HG02623 (cell line): ENCODE measurements at regions not wholly inside any gene's neighbourhood (a gene's known extent, or its start where the extent isn't known, plus 50 kb on each side); places are given as distances from the start of the nearest gene placed in this dataset.
A peak's percentile ranks its signal among the peaks of the same experiment; 100 is the strongest.

Experiments
- ATAC-seq: cut with Tn5 transposase; IDR thresholded peaks from one replicate; pipeline ENCODE4 v1.9.1; 2021; ENCODE audit warnings: moderate library complexity; ENCODE audit not compliant: unreplicated experiment

DNA sequence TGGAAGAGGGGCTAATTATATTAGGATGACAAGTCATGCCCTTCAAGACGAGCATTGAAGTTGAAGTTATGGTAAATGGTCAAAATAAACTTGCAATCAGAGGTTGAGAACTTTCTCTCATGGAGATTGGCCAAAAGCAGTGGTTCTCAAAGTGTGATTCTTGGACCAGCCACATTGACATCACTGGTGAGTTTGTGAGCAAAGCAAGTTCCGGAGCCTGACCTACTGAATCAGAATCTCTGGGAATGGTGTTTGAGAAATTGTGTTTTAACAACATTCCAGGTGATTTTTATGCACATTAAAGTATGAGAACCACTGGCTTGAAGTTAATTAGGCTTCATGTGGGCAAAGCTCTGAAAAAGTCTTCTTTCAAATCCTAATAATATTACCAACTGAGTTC, 403.5 kb downstream of the ZSWIM6 start:
- ATAC-seq = no peak

GRCh38 chr5:61735995-61736394, 403.9 kb downstream of the ZSWIM6 start:
- ATAC-seq = no peak

GRCh38 chr5:61737301-61737963, 405.4 kb downstream of the ZSWIM6 start:
- no peak for ATAC-seq

DNA sequence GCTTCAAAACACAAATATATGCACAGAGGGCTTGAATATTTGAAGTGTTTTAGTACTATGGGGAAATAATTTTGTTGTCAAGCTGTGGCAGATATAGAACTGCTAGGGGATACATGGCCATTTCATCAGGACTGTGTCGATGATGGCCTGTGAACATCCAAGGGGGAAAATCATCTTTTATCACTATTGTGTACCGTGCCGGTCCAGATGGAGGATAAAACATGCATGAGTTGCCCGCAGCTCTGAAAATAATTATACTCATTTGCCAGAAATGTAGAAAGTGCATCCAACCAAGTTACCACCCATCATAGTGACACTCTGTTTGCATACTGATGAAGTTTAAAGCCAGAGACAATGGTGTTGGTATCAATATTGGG, 405.9 kb downstream of the ZSWIM6 start:
- ATAC-seq = no peak

GRCh38 chr5:61738446-61738845, 406.4 kb downstream of the ZSWIM6 start:
- ATAC-seq = no peak

GRCh38 chr5:61744690-61745619, 412.9 kb downstream of the ZSWIM6 start:
- ATAC-seq = no peak

DNA sequence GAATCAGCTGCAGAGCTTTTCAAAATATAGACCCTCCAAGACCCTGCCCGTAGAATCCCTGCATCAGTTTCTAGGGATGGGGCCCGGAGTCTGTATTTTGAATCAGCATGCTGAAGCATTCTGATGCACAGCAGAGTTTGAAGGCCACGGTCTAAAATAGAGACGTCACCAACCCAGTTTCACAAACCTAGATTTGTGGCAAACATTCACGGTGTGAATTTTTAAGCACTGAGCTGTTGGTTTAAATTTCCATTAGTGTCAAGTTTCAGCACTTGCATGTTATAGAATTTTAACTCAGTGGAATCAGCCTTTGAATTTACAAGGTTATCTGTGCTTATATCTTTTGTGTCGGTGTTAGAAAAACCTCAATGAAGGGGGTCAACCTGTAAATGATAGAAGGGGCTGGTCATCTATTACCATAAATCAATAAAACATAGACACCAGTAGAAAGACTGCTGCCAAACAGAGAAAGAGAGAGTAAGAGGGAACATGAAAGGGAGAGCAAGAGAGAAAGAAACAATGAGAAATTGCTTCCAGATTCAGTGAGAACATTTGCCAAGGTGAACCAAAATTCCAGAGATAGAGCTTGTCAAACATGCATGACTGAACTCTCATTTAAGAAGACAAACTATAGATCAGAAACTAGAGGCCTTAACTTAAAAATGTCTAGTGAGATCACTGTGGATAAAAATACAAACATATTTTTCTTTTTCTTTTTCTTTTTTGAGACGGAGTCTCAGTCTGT, 414.9 kb downstream of the ZSWIM6 start:
- ATAC-seq = no peak

DNA sequence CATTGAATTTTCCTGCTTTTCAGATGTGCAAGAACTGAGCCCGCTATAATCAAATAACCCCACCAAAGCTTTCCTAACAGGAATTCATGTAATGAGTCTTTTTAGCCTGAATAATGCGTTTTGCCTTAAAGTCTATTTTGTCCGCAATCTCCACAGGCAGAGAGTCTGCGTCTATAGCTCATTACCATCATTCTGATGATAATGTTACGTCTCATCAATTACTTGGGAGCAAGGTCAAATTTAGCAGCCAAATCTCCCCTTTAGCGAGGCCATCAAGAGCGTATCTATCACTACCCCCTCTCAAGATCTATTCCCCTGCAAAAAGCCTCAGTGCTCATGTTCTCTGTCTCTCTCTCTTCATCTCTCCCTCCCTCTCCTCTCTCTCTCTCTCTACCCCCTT, 416.1 kb downstream of the ZSWIM6 start:
- ATAC-seq = no peak

GRCh38 chr5:61748651-61749050, 416.6 kb downstream of the ZSWIM6 start:
- no peak for ATAC-seq

GRCh38 chr5:61752588-61752987, 420.5 kb downstream of the ZSWIM6 start:
- no peak for ATAC-seq

- no peak for ATAC-seq
Measured at GRCh38 chr5:61754792-61755191, 422.7 kb downstream of the ZSWIM6 start.

DNA sequence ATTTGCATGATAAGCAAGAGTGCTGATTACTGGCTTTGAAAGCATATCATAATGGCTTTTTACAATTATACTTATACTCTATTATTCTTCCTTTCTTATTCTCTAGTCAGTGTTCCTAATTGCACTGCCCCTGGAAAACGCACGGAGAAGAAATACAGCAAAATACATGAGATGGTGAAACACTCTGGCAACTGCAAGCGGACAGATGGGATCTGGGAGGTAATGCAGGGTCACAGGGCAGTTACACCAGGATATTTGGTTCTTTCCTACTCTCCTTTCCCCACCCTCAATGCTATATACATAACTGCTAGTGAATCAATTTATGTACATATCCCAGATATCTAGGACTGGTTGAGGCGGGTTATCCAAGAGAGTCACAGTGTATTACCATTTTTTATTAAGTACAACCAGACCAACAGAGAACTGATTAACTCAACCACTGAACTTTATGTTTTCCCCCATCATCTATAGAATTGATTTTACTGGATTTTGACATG, 423.7 kb downstream of the ZSWIM6 start:
- no peak for ATAC-seq

- no peak for ATAC-seq
Measured at GRCh38 chr5:61758711-61759110, 426.7 kb downstream of the ZSWIM6 start.

DNA sequence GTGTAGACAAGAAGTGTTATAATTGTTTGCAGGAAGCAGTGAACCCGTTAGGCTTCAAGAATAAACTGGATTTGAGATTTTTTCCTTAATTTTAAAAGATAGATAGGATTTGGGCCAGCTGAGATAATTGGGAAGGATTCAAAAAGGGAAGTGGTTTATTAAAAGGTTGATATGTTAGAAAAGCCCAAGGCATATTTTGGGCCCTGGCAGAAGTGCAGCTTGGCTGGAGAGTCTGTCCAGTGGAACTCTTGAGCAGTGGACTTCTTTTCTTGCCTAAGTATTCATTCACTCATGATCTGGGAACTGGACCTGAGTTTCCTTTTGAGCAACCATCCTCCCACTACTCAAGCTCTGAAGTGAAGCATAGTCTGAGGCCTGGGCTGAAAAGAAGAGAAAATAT, 433.4 kb downstream of the ZSWIM6 start:
- no peak for ATAC-seq

- no peak for ATAC-seq
Measured at GRCh38 chr5:61766141-61766540, 434.1 kb downstream of the ZSWIM6 start.

DNA sequence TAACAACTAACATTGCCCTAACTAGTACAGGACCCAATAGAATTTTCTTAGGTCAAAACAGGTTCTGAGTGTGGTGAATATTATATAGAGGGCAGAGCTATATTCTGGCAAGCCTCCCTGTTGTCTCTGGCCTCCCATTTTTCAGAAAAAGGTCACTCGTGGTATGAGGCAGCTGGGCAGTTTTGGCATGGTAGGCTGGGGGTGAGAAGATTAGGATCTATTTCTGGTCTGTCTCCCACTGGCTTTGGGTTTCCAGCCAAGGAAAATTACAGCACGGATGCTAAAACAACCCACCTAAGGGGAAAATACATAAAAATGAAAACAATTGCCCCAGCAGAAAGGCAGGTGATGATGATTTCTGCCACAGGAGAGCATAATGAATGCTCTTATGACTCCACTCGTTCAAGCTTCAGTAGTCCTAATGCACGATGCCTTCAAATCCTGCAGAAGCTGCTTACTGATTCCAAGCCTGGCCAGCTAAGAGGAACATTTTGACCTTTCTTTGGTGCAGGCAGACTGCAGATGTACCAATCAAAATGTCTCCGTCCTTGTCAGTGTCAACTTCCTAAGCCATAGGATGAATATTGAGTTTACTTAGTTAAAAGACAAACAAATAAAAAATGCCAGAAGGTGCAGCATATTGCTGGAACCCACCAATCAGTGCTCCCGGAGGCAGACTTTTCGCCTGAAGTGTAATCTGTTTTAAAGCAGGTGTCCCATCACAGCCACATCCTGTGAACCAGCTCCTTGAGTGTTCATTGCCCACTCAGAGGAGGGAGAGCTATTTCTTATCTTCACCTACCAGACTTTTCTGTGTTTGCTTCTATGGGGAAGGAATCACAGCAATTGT, 435.4 kb downstream of the ZSWIM6 start:
- no peak for ATAC-seq

DNA sequence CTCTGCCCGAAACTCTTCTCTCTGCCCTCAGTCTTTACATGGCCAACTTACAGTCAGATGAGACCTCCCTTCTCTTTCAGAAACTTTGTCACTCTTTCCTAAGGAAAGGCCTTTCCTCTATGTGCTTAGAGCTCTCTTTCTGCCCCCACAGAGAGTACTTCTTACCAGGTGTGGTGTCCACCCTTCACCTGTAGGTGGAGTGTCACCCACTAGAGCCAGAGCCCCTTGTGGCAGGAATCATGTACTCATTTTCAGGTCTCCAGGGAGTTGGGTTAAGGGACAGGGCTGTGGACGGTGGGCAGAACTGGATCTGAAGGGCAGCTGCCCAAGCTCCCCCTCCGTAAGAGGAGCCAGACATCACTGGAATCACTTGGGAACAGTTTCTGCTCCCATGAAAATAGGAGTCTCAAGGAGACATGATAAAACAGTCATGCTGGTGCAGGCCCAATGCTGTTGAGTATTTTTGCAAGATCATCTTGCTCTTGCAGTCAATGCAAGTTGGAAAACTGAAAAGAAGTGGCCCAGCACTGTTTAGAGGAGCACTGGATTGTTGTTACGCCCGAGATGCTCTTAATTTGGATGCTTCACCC, 436.7 kb downstream of the ZSWIM6 start:
- peak; percentile 94 for ATAC-seq

DNA sequence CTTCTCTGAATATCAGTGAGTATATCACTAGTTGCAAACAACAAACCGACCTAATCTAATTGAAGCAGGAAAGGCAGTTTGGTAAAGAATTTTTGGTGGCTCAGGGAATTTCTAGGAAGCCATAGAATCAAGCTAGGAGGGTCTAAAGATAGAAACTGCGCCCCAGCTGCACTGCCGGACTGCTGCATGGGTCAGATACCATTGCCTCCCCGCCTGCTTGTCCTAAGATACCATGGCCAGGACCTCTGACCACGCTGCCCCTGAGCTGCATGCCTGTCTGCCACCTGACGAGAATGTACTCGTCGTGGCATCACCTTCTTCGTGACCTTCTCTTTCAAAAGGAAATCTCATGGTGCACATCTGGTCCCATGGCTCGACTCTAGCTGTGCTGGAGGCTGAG, 439.0 kb downstream of the ZSWIM6 start:
- ATAC-seq = no peak

GRCh38 chr5:61771808-61772207, 439.8 kb downstream of the ZSWIM6 start:
- no peak for ATAC-seq

- ATAC-seq = no peak
Measured at GRCh38 chr5:61775901-61776300, 443.8 kb downstream of the ZSWIM6 start.
